Vagina (tissue), 2 donors: ENCODE measurements at regions not wholly inside any gene's neighbourhood (a gene's known extent, or its start where the extent isn't known, plus 50 kb on each side); places are given as distances from the start of the nearest gene placed in this dataset.

Source experiments
- CTCF ChIP-seq, 3 experiments: fragments of 450-650 bp in 2 of 3; fragments of 200-600 bp in 1 of 3; sonication (generic) in 1 of 3; IDR thresholded peaks; one replicate each; pipeline ENCODE4 v1.5.1; 2017 to 2019; ENCODE audit warnings: antibody characterized with exemption in 3 of 3, mild to moderate bottlenecking in 2 of 3, moderate library complexity in 2 of 3
- POLR2A ChIP-seq, 2 donors: fragments of 450-650 bp; IDR thresholded peaks; one replicate each; pipeline ENCODE4 v1.6.1; 2017; ENCODE audit warnings: antibody characterized with exemption in 2 of 2, mild to moderate bottlenecking in 2 of 2, moderate library complexity in 2 of 2
- POLR2AphosphoS5 ChIP-seq, 2 donors: sonication (generic); formaldehyde crosslinking; IDR thresholded peaks; one replicate each; pipeline ENCODE4 v1.9.0; 2017; ENCODE audit warnings: antibody characterized with exemption in 2 of 2, mild to moderate bottlenecking in 2 of 2, low read depth in 1 of 2; ENCODE audit not compliant: insufficient read depth in 1 of 2

GRCh38 chr2:217475101-217475500, 527.7 kb downstream of the TNS1 start:
- no peak for TF ChIP-seq CTCF (IDR thresholded peaks at IDR 0.05)
- TF ChIP-seq POLR2A (IDR thresholded peaks at IDR 0.05), result no peak
- TF ChIP-seq POLR2AphosphoS5 (IDR thresholded peaks at IDR 0.05; ENCODE audit: insufficient read depth in 1 of 2, low read depth in 1 of 2), result no peak
